ENCODE measurements at regions not wholly inside any gene's neighbourhood (a gene's known extent, or its start where the extent isn't known, plus 50 kb on each side); places are given as distances from the start of the nearest gene placed in this dataset.

GRCh38 chr11:21893565-21893867 is 299.4 kb upstream of the ANO5 start:
- Histone ChIP-seq H3K9ac (ENCODE audit: insufficient read depth in 1 of 2, low read depth in 2 of 2, low read length in 2 of 2) (no peak overlapping the region), H3K4me1 (replicated peaks in 1 of 2; ENCODE audit: control insufficient read depth in 2 of 2, insufficient read depth in 2 of 2, low read length in 2 of 2) (no peaks in the 10 kb centered on the region), H3K27ac (ENCODE audit: extremely low read depth, low read depth, low read length) (no peak overlapping the region), H3K4me3 (no peak overlapping the region), H4K20me1 (replicated peaks; ENCODE audit: control insufficient read depth, insufficient read depth, low read length) (no peaks in the 10 kb centered on the region), H3K27me3 (ENCODE audit: control insufficient read depth in 2 of 2, insufficient read depth in 2 of 2, low read length in 2 of 2) (no peaks in the 10 kb centered on the region), H3K9me1 (ENCODE audit: control insufficient read depth, insufficient read depth, low read length) (no peaks in the 10 kb centered on the region), H3K9me3 (replicated peaks; ENCODE audit: control insufficient read depth, insufficient read depth, low read depth, low read length) (no peaks in the 10 kb centered on the region), H3K36me3 (ENCODE audit: control insufficient read depth, insufficient read depth, low read length) (no peaks in the 10 kb centered on the region), H2AFZ (ENCODE audit: low read depth, low read length) (no peak overlapping the region), H3K79me2 (ENCODE audit: control insufficient read depth, insufficient read depth, low read length) (no peaks in the 10 kb centered on the region), H3K4me2 (ENCODE audit: insufficient read depth, low read length) (no peak overlapping the region)
- TF ChIP-seq DEAF1 (CRISPR knock-in tag; IDR thresholded peaks at IDR 0.05): no peak
- TF ChIP-seq PHF8 (IDR thresholded peaks at IDR 0.05; ENCODE audit: borderline replicate concordance, low read length): no peak
- TF ChIP-seq TGIF2 (CRISPR knock-in tag; IDR thresholded peaks at IDR 0.05): no peak
- no peak for TF ChIP-seq GMEB1 (CRISPR knock-in tag; IDR thresholded peaks at IDR 0.05)
- TF ChIP-seq KLF10 (CRISPR knock-in tag; IDR thresholded peaks at IDR 0.05): no peak
- TF ChIP-seq ZBTB1 (CRISPR knock-in tag; IDR thresholded peaks at IDR 0.05; ENCODE audit: borderline replicate concordance, low read depth): no peak
- TF ChIP-seq POLR2B (IDR thresholded peaks at IDR 0.05; ENCODE audit: low read depth, partially characterized antibody): no peak
- no peak for TF ChIP-seq YBX1 (IDR thresholded peaks at IDR 0.05)
- CTCF ChIA-PET (ENCODE audit: low intra/inter-chr PET ratio): no interaction called here
- FAIRE-seq (no peak), DNase-seq (ENCODE audit: extremely low read depth in 1 of 4, low spot score in 3 of 4) (no peak), ATAC-seq (no peak)
- POLR2A ChIA-PET: no interaction called here
- BruUV-seq (replicated peaks): no TSS peak
- in situ Hi-C loops (cut with MboI) (no loop called here), intact Hi-C loops (cut with micrococcal nuclease) (no loop called here)
